HepG2 (cell line): ENCODE measurements at regions not wholly inside any gene's neighbourhood (a gene's known extent, or its start where the extent isn't known, plus 50 kb on each side); places are given as distances from the start of the nearest gene placed in this dataset.

Source experiments
- ATAC-seq: fragments of 200-7000 bp; cut with Tn5 transposase; 3 replicates; pipeline ENCODE4 v1.9.1; 2020; ENCODE audit warnings: mild to moderate bottlenecking, moderate library complexity
- BruUV-seq: library from RNA; stranded (reverse); fragments of 400-500 nt; replicated peaks from 2 replicates; lab custom pipeline; 2021; lab: Mats Ljungman, UMichigan
- CTCF ChIA-PET: fragments of 300-600 bp; formaldehyde crosslinking; extraction: SDS; loops from one replicate; lab custom pipeline; 2021; ENCODE audit warnings: low total read pairs, inconsistent platforms, low intra/inter-chr PET ratio; lab: Yijun Ruan, JAX
- POLR2A ChIA-PET: fragments of 350-600 bp; sonication (Branson Sonifier 250); formaldehyde crosslinking; loops from one replicate; lab custom pipeline; 2020; ENCODE audit warnings: antibody characterized with exemption, inconsistent platforms; lab: Yijun Ruan, JAX
- DNase-seq: peaks from one replicate; pipeline ENCODE4 v3.0.0-alpha.2; 2015; ENCODE audit warnings: low spot score
- FAIRE-seq: peaks from 3 replicates; lab custom pipeline; 2011; peaks lifted over from hg19 to GRCh38; lab: Jason Lieb, UNC
- H2AFZ ChIP-seq: one replicate; pipeline ENCODE4 v1.6.1; 2011; ENCODE audit warnings: low read length, inconsistent platforms
- H3K27ac ChIP-seq: fragments of 300-600 bp; 3 replicates; pipeline ENCODE4 v1.8.0; 2011; ENCODE audit warnings: mixed run types, mild to moderate bottlenecking, mixed read lengths, low read length, inconsistent platforms; ENCODE audit not compliant: insufficient read depth; ENCODE audit errors: extremely low read length
- H3K27me3 ChIP-seq, 2 experiments: fragments of 200-600 bp in 1 of 2; 2 replicates in 1 of 2; 3 replicates in 1 of 2; pipeline versions ENCODE4 v1.6.0 to v1.8.0; 2011; ENCODE audit warnings: low read length in 2 of 2, mild to moderate bottlenecking in 2 of 2, moderate library complexity in 2 of 2, inconsistent platforms in 1 of 2; ENCODE audit not compliant: insufficient read depth in 2 of 2, control insufficient read depth in 1 of 2
- H3K36me3 ChIP-seq, 2 experiments: fragments of 200-600 bp in 1 of 2; replicated peaks in 1 of 2; 2 replicates in 1 of 2; 3 replicates in 1 of 2; pipeline versions ENCODE4 v1.5.1 to v1.8.0; 2011; ENCODE audit warnings: low read length in 2 of 2, inconsistent platforms in 1 of 2; ENCODE audit not compliant: insufficient read depth in 2 of 2, control insufficient read depth in 1 of 2
- H3K4me1 ChIP-seq: 2 replicates; pipeline ENCODE4 v1.5.1; 2012; ENCODE audit warnings: low read length, inconsistent platforms; ENCODE audit not compliant: insufficient read depth
- H3K4me2 ChIP-seq: 2 replicates; pipeline ENCODE4 v1.6.0; 2011; ENCODE audit warnings: low read depth, low read length, inconsistent platforms
- H3K4me3 ChIP-seq, 3 experiments: fragments of 200-600 bp in 1 of 3; sonication (generic), shearing (Covaris generic) in 1 of 3; replicated peaks in 1 of 3; 2 replicates each; pipeline ENCODE4 v1.5.1; 2011 to 2016; ENCODE audit warnings: low read length in 3 of 3, inconsistent platforms in 2 of 3, low read depth in 2 of 3, mild to moderate bottlenecking in 2 of 3, control low read depth in 1 of 3, mixed read lengths in 1 of 3; ENCODE audit not compliant: insufficient read depth in 1 of 3
- H3K79me2 ChIP-seq: one replicate; pipeline ENCODE4 v1.6.1; 2011; ENCODE audit warnings: low read length, inconsistent platforms; ENCODE audit not compliant: insufficient read depth
- H3K9ac ChIP-seq: 2 replicates; pipeline ENCODE4 v1.6.0; 2011; ENCODE audit warnings: mild to moderate bottlenecking, low read depth, low read length, inconsistent platforms; ENCODE audit not compliant: insufficient read depth
- H3K9me3 ChIP-seq: 2 replicates; pipeline ENCODE4 v1.5.1; 2012; ENCODE audit warnings: mild to moderate bottlenecking, low read length
- H4K20me1 ChIP-seq: 2 replicates; pipeline ENCODE4 v1.6.0; 2011; ENCODE audit warnings: inconsistent platforms, mild to moderate bottlenecking, low read length, moderate library complexity; ENCODE audit not compliant: insufficient read depth
- HDAC6 ChIP-seq: fragments of 200-600 bp; sonication (generic); IDR thresholded peaks from 2 replicates; pipeline ENCODE4 v1.7.0; 2017; ENCODE audit warnings: mild to moderate bottlenecking, antibody characterized with exemption, low read length, low read depth
- ZNF280B ChIP-seq: sonication (generic); formaldehyde crosslinking; IDR thresholded peaks from 2 replicates; pipeline ENCODE4 v1.5.0; 2020; ENCODE audit warnings: missing genetic modification reagents, mild to moderate bottlenecking, borderline replicate concordance
- ZNF382 ChIP-seq: sonication (generic); formaldehyde crosslinking; IDR thresholded peaks from 2 replicates; pipeline ENCODE4 v1.5.0; 2020; ENCODE audit warnings: missing genetic modification reagents, mild to moderate bottlenecking, borderline replicate concordance
- ZSCAN25 ChIP-seq: sonication (generic); formaldehyde crosslinking; IDR thresholded peaks from 2 replicates; pipeline ENCODE4 v1.8.0; 2022; ENCODE audit warnings: mild to moderate bottlenecking, missing genetic modification reagents
- WGBS: methylation state at CpG from one replicate; pipeline ENCODE4 v1.1.6; 2017; ENCODE audit warnings: low lambda C conversion rate; 5-methylcytosine and 5-hydroxymethylcytosine counted together
- in situ Hi-C: cut with HindIII; loops from 2 replicates; pipeline ENCODE4 v1.10.0; 2017; ENCODE audit warnings: low pct_unique_long_range_greater_than_20kb; ENCODE audit not compliant: extremely low pct_ligation_motif_present
- intact Hi-C: fragments of 100-400 bp; cut with micrococcal nuclease; formaldehyde crosslinking; loops from one replicate; pipeline ENCODE4 v1.10.0; 2022; ENCODE audit not compliant: unreplicated experiment
- TF ChIP-seq, protein P1 (sequence below): sonication (generic); formaldehyde crosslinking; IDR thresholded peaks from 2 replicates; pipeline ENCODE4 v1.5.0; 2020; ENCODE audit warnings: missing genetic modification reagents, mild to moderate bottlenecking, borderline replicate concordance
- TF ChIP-seq, protein P2 (sequence below): sonication (generic); formaldehyde crosslinking; conservative IDR thresholded peaks from 2 replicates; pipeline ENCODE4 v1.4.0; 2020; ENCODE audit warnings: missing genetic modification reagents

- TF ChIP-seq, protein P1, sequence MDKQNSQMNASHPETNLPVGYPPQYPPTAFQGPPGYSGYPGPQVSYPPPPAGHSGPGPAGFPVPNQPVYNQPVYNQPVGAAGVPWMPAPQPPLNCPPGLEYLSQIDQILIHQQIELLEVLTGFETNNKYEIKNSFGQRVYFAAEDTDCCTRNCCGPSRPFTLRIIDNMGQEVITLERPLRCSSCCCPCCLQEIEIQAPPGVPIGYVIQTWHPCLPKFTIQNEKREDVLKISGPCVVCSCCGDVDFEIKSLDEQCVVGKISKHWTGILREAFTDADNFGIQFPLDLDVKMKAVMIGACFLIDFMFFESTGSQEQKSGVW, result no peak
- TF ChIP-seq, protein P2, sequence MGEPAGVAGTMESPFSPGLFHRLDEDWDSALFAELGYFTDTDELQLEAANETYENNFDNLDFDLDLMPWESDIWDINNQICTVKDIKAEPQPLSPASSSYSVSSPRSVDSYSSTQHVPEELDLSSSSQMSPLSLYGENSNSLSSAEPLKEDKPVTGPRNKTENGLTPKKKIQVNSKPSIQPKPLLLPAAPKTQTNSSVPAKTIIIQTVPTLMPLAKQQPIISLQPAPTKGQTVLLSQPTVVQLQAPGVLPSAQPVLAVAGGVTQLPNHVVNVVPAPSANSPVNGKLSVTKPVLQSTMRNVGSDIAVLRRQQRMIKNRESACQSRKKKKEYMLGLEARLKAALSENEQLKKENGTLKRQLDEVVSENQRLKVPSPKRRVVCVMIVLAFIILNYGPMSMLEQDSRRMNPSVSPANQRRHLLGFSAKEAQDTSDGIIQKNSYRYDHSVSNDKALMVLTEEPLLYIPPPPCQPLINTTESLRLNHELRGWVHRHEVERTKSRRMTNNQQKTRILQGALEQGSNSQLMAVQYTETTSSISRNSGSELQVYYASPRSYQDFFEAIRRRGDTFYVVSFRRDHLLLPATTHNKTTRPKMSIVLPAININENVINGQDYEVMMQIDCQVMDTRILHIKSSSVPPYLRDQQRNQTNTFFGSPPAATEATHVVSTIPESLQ (CRISPR knock-in tag), result no peak
- no peak for TF ChIP-seq ZNF280B
Observed at GRCh38 chr9:90002397-90003271, 397.8 kb downstream of the GADD45G start (continued).

GRCh38 chr9:90005388-90005787 lies 400.6 kb downstream of the GADD45G start:
- Histone ChIP-seq H3K36me3 (no peaks in the 10 kb centered on the region), H4K20me1 (no peaks in the 10 kb centered on the region), H3K27ac (no peak overlapping the region), H3K4me2 (no peak overlapping the region), H3K9me3 (no peaks in the 10 kb centered on the region), H2AFZ (no peak overlapping the region), H3K9ac (no peak overlapping the region), H3K79me2 (no peaks in the 10 kb centered on the region), H3K4me3 (no peak overlapping the region), H3K4me1 (peaks cover 9% of the 10 kb centered on the region), H3K27me3 (no peaks in the 10 kb centered on the region)
- ATAC-seq (no peak), DNase-seq (no peak), FAIRE-seq (no peak)
- CTCF ChIA-PET, result no interaction called here
- POLR2A ChIA-PET, result no interaction called here
- TF ChIP-seq HDAC6 (no peak), ZSCAN25 (CRISPR knock-in tag) (no peak), ZNF382 (CRISPR knock-in tag) (peak; percentile 69; the same call in 1 of the 2 replicates)
- intact Hi-C loops, result no loop called here
- WGBS, result 0% methylated on average over 3 of the region's 3 CpGs
- in situ Hi-C loops, result no loop called here
- BruUV-seq, result no TSS peak
